Right hindlimb (tissue), 1 donor: ENCODE measurements at regions not wholly inside any gene's neighbourhood (a gene's known extent, or its start where the extent isn't known, plus 50 kb on each side); places are given as distances from the start of the nearest gene placed in this dataset.

Source experiments
- DNase-seq: peaks from one replicate; pipeline ENCODE4 v3.0.0-alpha.2; 2018

- no peak for DNase-seq
These were observed 145.2 kb upstream of the AKIRIN2 start for GRCh38 chr6:87847135-87847829.

GRCh38 chr6:87846434-87846833, 144.4 kb upstream of the AKIRIN2 start:
- DNase-seq: no peak

- no peak for DNase-seq
These were observed 138.3 kb upstream of the AKIRIN2 start for GRCh38 chr6:87840324-87840723.

GRCh38 chr6:87837876-87838275, 135.8 kb upstream of the AKIRIN2 start:
- no peak for DNase-seq

GRCh38 chr6:87837444-87837843, 135.4 kb upstream of the AKIRIN2 start:
- no peak for DNase-seq

GRCh38 chr6:87832025-87832825, 130.2 kb upstream of the AKIRIN2 start:
- DNase-seq: no peak

- no peak for DNase-seq
These were observed 128.9 kb upstream of the AKIRIN2 start for GRCh38 chr6:87830907-87831306.

GRCh38 chr6:87829622-87830121, 127.6 kb upstream of the AKIRIN2 start:
- no peak for DNase-seq

- no peak for DNase-seq
These were observed 126.0 kb upstream of the AKIRIN2 start for GRCh38 chr6:87828044-87828443.

- no peak for DNase-seq
These were observed 125.3 kb upstream of the AKIRIN2 start for GRCh38 chr6:87827346-87827745.

GRCh38 chr6:87826424-87826823, 124.4 kb upstream of the AKIRIN2 start:
- peak; percentile 73 for DNase-seq

GRCh38 chr6:87825821-87826221, 123.8 kb upstream of the AKIRIN2 start:
- no peak for DNase-seq

- no peak for DNase-seq
These were observed 123.0 kb upstream of the AKIRIN2 start for GRCh38 chr6:87824958-87825491.

- no peak for DNase-seq
These were observed 120.0 kb upstream of the AKIRIN2 start for GRCh38 chr6:87822011-87822410.

- DNase-seq: no peak
These were observed 118.4 kb upstream of the AKIRIN2 start for GRCh38 chr6:87820343-87820984.

GRCh38 chr6:87817183-87817582, 115.2 kb upstream of the AKIRIN2 start:
- no peak for DNase-seq

- DNase-seq: no peak
These were observed 113.4 kb upstream of the AKIRIN2 start for GRCh38 chr6:87815449-87815848.

- no peak for DNase-seq
These were observed 106.1 kb upstream of the AKIRIN2 start for GRCh38 chr6:87808005-87808757.

GRCh38 chr6:87807475-87807874, 105.4 kb upstream of the AKIRIN2 start:
- DNase-seq: no peak

- DNase-seq: peak; percentile 40
These were observed 104.6 kb upstream of the AKIRIN2 start for GRCh38 chr6:87806635-87807034.

- DNase-seq: no peak
These were observed 104.1 kb upstream of the AKIRIN2 start for GRCh38 chr6:87806099-87806498.

- no peak for DNase-seq
These were observed 101.8 kb upstream of the AKIRIN2 start for GRCh38 chr6:87803791-87804190.

- no peak for DNase-seq
These were observed 97.6 kb upstream of the AKIRIN2 start for GRCh38 chr6:87799651-87800050.
